BJ (cell line): ENCODE measurements at regions not wholly inside any gene's neighbourhood (a gene's known extent, or its start where the extent isn't known, plus 50 kb on each side); places are given as distances from the start of the nearest gene placed in this dataset.

ENCODE experiments used
- CTCF ChIA-PET: fragments of 350-600 bp; formaldehyde crosslinking; extraction: SDS; loops from one replicate; lab custom pipeline; 2021; ENCODE audit warnings: antibody characterized with exemption, inconsistent platforms; lab: Yijun Ruan, JAX
- POLR2A ChIA-PET: fragments of 300-600 bp; sonication (Branson Sonifier 250); formaldehyde crosslinking; extraction: SDS; loops from one replicate; lab custom pipeline; 2021; ENCODE audit warnings: antibody characterized with exemption; lab: Charles Lee
- DNase-seq: peaks from one replicate; pipeline ENCODE4 v3.0.0-alpha.2; 2011; ENCODE audit warnings: low read depth
- H3K27me3 ChIP-seq: 2 replicates; pipeline ENCODE4 v1.6.0; 2011; ENCODE audit warnings: low read length; ENCODE audit not compliant: control insufficient read depth, insufficient read depth
- H3K36me3 ChIP-seq: 2 replicates; pipeline ENCODE4 v1.5.1; 2011; ENCODE audit warnings: low read length; ENCODE audit not compliant: control insufficient read depth, insufficient read depth
- H3K4me3 ChIP-seq: 2 replicates; pipeline ENCODE4 v1.5.1; 2011; ENCODE audit warnings: low read depth, mild to moderate bottlenecking, control low read depth, low read length
- CTCF ChIP-seq: IDR thresholded peaks from 2 replicates; pipeline ENCODE4 v1.5.1; 2011; ENCODE audit warnings: low read depth, mild to moderate bottlenecking, control low read depth, inconsistent platforms, low read length, moderate library complexity; ENCODE audit not compliant: insufficient read depth

- Histone ChIP-seq H3K36me3 (no peaks in the 10 kb centered on the region), H3K4me3 (no peak overlapping the region), H3K27me3 (no peaks in the 10 kb centered on the region)
- no peak for TF ChIP-seq CTCF
- CTCF ChIA-PET: no interaction called here
- POLR2A ChIA-PET: interaction anchor here (0.7 kb wide), 1 partner anchor 9 kb away, joined by 3 read pairs; no protein-coding TSS in a partner anchor
- no peak for DNase-seq
Observed at GRCh38 chr12:83769151-83769550, 1082.4 kb downstream of the TMTC2 start.

GRCh38 chr12:83767723-83768122, 1081.0 kb downstream of the TMTC2 start:
- Histone ChIP-seq H3K27me3 (no peaks in the 10 kb centered on the region), H3K36me3 (no peaks in the 10 kb centered on the region), H3K4me3 (no peak overlapping the region)
- ChIA-PET POLR2A (no interaction called here), CTCF (no interaction called here)
- no peak for DNase-seq
- no peak for TF ChIP-seq CTCF

GRCh38 chr12:83763425-83763824, 1076.7 kb downstream of the TMTC2 start:
- Histone ChIP-seq H3K4me3 (no peak overlapping the region), H3K27me3 (no peaks in the 10 kb centered on the region), H3K36me3 (no peaks in the 10 kb centered on the region)
- ChIA-PET CTCF (no interaction called here), POLR2A (no interaction called here)
- no peak for TF ChIP-seq CTCF
- DNase-seq: no peak

GRCh38 chr12:83759906-83760305, 1073.2 kb downstream of the TMTC2 start:
- no peak for TF ChIP-seq CTCF
- Histone ChIP-seq H3K27me3 (no peaks in the 10 kb centered on the region), H3K4me3 (no peak overlapping the region), H3K36me3 (no peaks in the 10 kb centered on the region)
- ChIA-PET CTCF (no interaction called here), POLR2A (interaction anchor here (0.5 kb wide), 1 partner anchor 9 kb away, joined by 3 read pairs; no protein-coding TSS in a partner anchor)
- DNase-seq: no peak

- DNase-seq: no peak
- Histone ChIP-seq H3K4me3 (no peak overlapping the region), H3K27me3 (no peaks in the 10 kb centered on the region), H3K36me3 (no peaks in the 10 kb centered on the region)
- ChIA-PET POLR2A (no interaction called here), CTCF (no interaction called here)
- TF ChIP-seq CTCF: no peak
Observed at GRCh38 chr12:83758888-83759631, 1072.4 kb downstream of the TMTC2 start.
